CD4-positive, alpha-beta T cell treated with Interleukin-21 for 1 hour (primary cell): ENCODE measurements at regions not wholly inside any gene's neighbourhood (a gene's known extent, or its start where the extent isn't known, plus 50 kb on each side); places are given as distances from the start of the nearest gene placed in this dataset.
"Not testable (repeated sequence)": the region's sequence is repeated elsewhere in the genome, so short reads cannot be mapped to it uniquely, and the experiment has no call there.

Source experiments
- DNase-seq: peaks from one replicate; pipeline ENCODE4 v3.0.0-alpha.2; 2020

DNA sequence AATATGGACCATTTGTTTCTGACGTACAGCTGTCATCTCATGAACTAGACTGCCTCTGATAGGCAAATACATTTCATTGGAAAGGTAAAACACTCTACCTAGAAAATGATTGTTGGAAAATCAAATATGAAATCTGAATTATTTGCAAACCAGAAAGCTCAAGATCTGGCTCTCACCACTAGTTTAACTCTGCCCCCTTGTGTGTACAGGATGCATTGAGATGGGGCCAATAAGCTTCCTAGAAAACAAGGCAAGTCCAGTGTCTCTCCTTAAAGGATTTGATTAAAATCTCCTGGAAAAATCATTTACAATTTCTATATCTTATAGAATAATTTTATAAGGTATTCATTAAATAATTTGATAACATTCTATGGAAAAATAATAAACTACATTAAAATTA lies 311.9 kb upstream of the ANKH start:
- no peak for DNase-seq

GRCh38 chr5:15170173-15170572 lies 298.6 kb upstream of the ANKH start:
- no peak for DNase-seq

DNA sequence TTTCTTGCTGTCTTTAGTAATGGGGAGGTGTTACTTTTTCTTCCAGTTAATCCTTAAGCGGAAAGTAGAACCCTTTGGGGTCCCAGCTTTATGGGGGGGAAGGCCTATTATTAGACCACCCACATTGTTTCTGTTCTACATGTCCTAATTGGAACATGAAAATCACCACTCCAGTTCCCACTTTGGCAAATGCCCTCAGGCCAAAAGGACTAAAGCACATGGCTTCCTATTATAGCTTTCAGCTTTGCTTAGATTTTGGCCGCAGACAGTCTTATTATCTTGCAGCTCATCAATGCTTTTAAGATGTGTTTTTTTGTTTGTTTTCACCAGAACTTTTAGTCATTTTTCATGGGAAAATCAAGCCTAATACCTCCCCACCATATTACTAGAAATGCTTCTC lies 296.8 kb upstream of the ANKH start:
- no peak for DNase-seq

- no peak for DNase-seq
Observed at GRCh38 chr5:15160091-15160490, 288.5 kb upstream of the ANKH start.

GRCh38 chr5:15159606-15160005 lies 288.0 kb upstream of the ANKH start:
- no peak for DNase-seq

DNA sequence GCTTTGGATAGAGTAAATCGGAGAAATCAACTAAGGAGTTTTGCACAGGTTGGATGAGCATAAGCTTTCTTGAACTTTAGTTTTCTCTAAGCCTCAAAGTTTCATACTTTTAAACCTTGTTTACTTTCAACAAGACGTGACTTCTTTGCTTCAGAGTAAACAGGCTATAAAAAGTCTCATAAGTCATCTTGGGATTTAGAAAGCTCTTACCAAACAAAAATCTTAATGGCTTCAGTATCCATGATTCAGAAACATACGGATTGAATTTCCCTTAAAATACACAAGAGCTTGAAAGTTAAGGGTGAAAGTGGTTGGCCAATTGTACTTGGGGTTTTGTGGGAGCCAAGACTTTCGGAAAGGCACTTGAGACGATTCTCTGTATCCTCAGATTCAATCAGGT lies 270.9 kb upstream of the ANKH start:
- no peak for DNase-seq

GRCh38 chr5:15137414-15137813 lies 265.8 kb upstream of the ANKH start:
- no peak for DNase-seq

DNA sequence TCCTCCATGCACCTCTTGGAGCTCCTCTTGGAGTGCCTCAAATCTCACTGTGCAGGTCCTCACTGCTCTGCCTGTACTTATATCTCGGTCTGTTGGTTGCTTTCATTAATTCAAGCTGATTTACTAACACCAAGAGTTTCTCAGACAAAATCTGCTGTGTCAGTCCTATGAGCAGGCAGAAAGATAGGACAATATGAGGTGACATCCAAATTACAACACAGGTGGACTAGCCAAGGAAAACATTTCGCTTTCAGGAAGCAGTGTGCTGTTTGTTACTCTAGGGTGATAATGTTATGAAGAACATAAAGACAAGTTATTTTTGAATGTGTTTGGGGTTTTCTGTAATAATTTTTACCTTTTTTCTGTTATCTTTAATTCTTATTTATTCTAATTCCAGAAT lies 264.1 kb upstream of the ANKH start:
- no peak for DNase-seq

DNA sequence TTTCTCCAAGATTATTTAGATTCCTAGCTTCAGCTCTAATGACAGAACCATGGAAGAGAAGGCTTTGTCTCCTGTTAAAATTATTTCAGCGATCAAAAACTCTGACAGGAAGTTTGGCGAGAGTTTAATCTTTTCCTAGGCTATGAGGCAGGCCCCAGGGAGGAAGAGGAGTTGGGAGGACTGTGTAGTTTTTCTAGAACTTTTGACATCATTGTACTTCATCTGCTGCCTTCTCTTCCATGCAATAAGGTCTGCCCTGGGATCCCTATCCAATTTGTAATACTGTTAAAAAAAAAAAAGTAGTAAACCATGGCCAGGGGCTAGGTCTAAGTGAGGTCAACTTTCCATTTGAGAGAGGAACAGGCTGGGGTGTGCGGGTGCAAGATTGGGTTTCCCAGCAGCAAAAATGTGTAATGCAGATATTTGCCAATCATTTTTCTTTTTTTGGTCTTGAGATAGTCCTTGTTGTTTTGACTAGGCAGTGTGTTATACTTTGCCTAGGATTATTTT lies 261.9 kb upstream of the ANKH start:
- no peak for DNase-seq

DNA sequence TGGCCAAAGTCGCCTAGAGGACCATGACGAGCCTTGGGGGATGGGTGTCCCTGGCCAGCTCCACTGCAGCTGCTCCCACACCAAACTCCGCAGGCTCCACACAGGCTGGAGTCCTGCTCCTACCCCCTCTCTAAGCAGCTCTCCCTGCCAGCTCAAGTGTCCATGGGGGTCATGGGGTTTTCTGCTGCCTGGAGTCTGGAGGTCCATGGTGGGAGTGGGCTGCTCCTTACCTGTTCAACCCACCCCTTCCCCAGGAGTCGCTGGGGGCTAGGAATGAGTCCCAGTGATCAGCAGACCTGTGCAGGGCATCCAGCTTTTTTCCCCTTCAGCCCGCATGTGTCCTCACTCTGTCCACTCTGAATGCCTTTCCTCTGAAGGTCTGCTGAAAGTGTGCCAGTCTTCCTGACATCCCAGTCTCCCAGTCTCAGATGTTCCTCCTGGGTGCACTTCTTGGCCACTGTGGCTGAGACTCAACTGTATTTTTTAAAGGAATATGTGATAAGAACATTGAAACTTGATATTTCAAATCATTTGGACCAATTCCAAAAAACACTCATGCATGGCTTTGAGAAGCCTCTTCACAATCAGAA lies 261.3 kb upstream of the ANKH start:
- no peak for DNase-seq

DNA sequence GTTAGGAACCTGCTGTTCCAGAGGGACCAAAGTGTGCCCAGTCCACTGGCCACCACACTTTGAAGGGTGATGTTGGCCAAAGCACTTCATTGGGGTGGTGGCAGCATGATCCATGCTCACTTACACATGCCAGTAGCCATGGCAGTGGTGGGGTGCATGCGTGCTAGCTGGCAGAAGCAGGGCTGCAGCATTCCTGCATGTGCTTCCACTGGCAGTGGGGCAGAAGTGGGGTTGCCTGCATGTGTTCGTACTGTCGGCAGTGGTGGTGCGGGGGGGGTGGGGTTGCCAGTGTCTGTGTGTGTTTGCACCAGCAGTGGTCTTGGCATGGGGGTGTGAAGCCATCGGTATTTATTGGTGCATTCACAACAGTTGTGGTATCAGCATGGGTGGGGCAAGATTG lies 260.3 kb upstream of the ANKH start:
- DNase-seq = no peak

GRCh38 chr5:15124871-15125568 lies 253.4 kb upstream of the ANKH start:
- DNase-seq = no peak

DNA sequence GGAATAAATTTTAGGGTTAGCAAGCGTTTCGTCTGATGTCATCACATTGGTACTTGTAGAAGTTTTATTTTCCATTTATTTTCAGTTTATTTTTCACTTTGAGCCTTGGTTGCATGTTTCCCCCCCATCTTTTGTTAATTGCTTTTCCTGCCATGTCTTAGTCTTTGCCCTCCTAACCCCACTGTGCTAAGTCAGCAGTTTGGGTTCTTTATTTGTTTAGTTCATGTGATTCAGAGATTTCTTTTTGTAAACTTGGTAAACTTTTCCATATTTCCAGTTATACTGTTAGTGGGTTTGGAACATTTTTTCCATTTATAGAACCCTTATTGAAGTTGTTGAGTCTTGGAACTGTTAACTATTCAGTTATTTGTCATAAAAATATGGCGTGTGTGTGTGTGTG lies 252.9 kb upstream of the ANKH start:
- DNase-seq = no peak

DNA sequence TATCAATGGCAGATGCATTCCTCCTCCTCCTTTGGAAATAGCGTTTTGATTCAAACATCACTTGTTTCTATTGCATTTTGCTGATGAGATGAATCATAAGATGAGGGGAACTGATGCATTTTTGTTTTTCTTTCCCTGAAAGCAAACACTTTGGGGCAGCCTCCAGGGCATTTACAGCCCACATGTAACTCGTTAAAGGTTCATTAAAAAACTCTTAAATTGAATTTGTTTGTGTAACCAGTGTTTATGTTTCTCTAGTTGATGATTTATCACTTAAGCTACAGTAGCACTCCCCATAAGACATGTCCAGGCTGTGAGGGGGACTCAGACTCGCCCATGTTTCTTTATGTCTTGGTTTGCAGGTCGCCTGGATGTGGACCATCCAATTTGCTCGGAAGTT lies 246.1 kb upstream of the ANKH start:
- no peak for DNase-seq

DNA sequence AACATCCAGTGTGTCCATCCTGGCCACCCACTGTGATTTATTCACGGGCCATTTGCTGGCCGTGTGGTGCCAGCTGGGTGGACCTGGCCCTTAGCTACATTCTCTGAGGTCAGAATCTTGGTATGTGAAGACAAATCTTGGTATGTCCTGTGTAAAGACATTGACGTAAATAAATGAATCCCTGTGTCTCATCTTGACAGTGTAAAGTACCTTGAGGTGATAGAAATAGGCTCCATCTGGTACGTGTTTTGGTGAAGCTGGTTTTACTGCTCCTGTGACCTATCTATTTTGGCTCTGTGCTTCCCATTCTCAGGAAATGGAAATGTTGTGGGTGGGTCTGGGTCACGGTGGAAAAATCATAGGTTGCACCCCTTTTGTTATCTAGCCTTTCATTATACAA lies 245.4 kb upstream of the ANKH start:
- DNase-seq = no peak

DNA sequence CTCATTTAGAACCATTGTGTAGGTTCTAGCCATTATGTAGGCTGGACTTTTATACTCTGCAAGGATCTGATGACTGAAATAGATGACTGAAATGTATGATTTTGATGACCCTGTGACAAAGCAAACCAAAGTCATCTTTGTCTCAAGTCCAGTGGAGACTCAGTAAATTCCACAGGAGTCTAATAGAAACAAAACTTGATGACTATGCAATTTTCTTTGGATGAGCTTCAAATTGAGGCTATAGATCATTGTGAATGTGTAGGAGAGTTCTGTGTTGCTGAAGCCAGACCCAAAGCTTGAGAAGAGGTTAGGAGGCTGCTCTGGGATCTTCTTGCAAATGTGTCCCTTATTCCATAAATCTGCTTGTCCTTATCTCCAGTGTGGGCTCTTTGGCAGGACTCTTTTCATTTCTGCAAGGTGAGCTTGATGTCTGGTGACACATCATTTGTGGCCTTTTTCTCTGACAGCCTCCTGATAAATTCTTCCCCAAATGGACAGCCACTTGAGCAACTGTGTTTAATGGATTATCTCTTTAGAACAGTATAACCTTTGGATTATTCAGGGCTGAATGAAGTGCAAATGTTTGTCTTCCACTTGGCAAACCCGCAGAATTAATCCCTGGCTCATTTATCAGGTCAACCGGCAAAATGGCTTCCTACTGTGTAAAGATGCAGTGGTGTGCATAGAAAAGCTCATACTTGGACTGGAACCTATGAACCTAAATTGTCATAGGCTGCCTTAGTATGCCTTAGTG lies 235.1 kb upstream of the ANKH start:
- DNase-seq = no peak

DNA sequence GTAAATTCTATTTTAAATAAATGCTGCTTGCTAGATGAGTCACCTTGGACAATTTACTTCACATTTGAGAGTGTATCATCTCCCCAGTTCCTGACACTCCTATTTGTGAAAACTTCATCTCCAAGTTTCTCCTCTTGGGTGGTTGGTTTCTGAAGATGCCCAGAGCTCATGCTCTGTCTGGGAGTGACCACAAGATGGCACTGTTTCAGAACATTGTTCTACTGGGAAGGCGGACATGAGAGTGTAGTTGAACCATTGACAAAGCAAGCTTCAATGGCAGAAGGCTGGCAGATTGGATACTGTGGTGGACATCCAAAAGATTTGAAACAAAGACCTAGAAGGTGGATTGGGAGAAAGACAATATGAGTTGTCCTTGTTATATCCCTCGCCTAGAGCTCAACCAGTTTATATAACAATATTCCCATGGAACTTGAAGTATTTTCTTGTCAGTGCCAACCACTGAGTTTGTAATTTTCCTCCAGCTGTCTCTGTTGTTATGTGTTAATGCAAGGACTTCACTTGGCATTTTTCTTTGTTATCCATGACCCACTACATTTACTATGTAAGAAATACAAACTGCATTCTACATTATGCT lies 234.3 kb upstream of the ANKH start:
- DNase-seq = peak; percentile 25

DNA sequence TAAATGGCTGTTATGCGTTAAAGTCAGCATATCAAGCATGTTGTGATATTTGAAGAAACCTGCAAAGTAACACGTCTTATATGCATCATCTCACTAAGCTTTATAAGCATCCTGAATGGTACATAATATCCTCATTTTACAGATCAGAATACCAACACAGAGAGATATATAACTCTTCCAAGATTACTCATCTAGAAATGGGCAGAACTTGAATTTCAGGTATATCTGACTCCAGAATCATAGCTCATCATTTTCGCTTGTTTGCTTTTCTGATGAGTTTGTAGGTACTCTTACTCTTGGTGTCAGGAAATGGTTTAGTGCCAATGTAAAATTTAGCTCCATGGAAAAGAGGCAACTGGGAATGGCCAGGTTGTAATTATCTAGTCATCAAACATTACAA lies 232.3 kb upstream of the ANKH start:
- no peak for DNase-seq

- peak; percentile 4 for DNase-seq
Observed at GRCh38 chr5:15103130-15103529, 231.6 kb upstream of the ANKH start.

- no peak for DNase-seq
Observed at GRCh38 chr5:15097552-15097951, 226.0 kb upstream of the ANKH start.

- DNase-seq = not testable (repeated sequence)
Observed at GRCh38 chr5:15096686-15097085, 225.1 kb upstream of the ANKH start.

GRCh38 chr5:15092801-15093200 lies 221.2 kb upstream of the ANKH start:
- no peak for DNase-seq

DNA sequence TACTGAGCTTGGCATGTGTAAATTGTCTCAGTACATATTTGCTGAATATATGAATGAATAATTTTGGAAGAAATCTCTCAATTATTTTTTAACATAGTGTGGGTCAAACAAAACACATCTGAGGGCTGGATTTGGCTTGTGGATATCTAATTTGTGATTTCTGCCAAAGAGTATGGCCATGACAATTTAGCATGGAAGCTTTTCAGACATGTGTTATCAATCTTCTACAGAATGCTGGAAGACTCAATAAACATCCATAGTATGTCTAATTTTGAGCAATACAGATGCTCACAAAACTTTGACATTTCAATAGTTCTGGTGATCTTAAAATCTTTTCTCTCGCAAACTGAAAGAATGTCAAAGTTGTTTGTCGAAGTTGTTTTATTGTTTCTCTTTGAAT lies 214.1 kb upstream of the ANKH start:
- DNase-seq = no peak

GRCh38 chr5:15082096-15082495 lies 210.5 kb upstream of the ANKH start:
- no peak for DNase-seq
